CD4-positive, CD25-positive, alpha-beta regulatory T cell (primary cell): ENCODE measurements at regions not wholly inside any gene's neighbourhood (a gene's known extent, or its start where the extent isn't known, plus 50 kb on each side); places are given as distances from the start of the nearest gene placed in this dataset.

ENCODE experiments used
- ATAC-seq, 2 donors: fragments of 150-1000 bp; cut with Tn5 transposase; one replicate each; pipeline ENCODE4 v1.10.0; 2021; ENCODE audit warnings: low read depth in 2 of 2, moderate number of reproducible peaks in 2 of 2, moderate library complexity in 1 of 2
- DNase-seq, 3 donors: peaks; one replicate each; pipeline versions ENCODE4 v3.0.0 to v3.0.0-alpha.2; 2012 to 2022; ENCODE audit warnings: mixed read lengths in 1 of 3
- H3K27ac ChIP-seq: one replicate; pipeline ENCODE4 v1.7.0; 2013; ENCODE audit warnings: mild to moderate bottlenecking, low read length; ENCODE audit not compliant: insufficient read depth, poor library complexity, severe bottlenecking
- H3K27me3 ChIP-seq: one replicate; pipeline ENCODE4 v1.7.0; 2013; ENCODE audit warnings: low read length; ENCODE audit not compliant: control insufficient read depth, insufficient read depth
- H3K36me3 ChIP-seq: one replicate; pipeline ENCODE4 v1.7.0; 2013; ENCODE audit warnings: mild to moderate bottlenecking, low read length, moderate library complexity; ENCODE audit not compliant: control insufficient read depth, insufficient read depth
- H3K4me1 ChIP-seq: 2 replicates; pipeline ENCODE4 v1.7.0; 2013; ENCODE audit warnings: mild to moderate bottlenecking, low read length; ENCODE audit not compliant: insufficient read depth, control insufficient read depth, poor library complexity, severe bottlenecking
- H3K4me3 ChIP-seq: one replicate; pipeline ENCODE4 v1.7.0; 2013; ENCODE audit warnings: low read depth, mild to moderate bottlenecking, low read length, moderate library complexity
- H3K9me3 ChIP-seq, 2 experiments: 1 replicate in 1 of 2; 2 replicates in 1 of 2; pipeline ENCODE4 v1.7.0; 2013; ENCODE audit warnings: low read length in 2 of 2, mild to moderate bottlenecking in 1 of 2, moderate library complexity in 1 of 2; ENCODE audit not compliant: control insufficient read depth in 2 of 2
- H3K27ac Mint-ChIP-seq, 3 donors: one replicate each; pipeline ENCODE4 v1.8.0; 2020 to 2022; ENCODE audit warnings: mild to moderate bottlenecking in 3 of 3, mixed read lengths in 3 of 3, moderate library complexity in 2 of 3
- H3K27me3 Mint-ChIP-seq: one replicate; pipeline ENCODE4 v1.8.0; 2022; ENCODE audit warnings: mild to moderate bottlenecking, mixed read lengths
- H3K36me3 Mint-ChIP-seq: one replicate; pipeline ENCODE4 v1.8.0; 2020; ENCODE audit warnings: mixed read lengths
- H3K4me1 Mint-ChIP-seq, 4 donors: one replicate each; pipeline ENCODE4 v1.8.0; 2020 to 2022; ENCODE audit warnings: mixed read lengths in 4 of 4, mild to moderate bottlenecking in 1 of 4
- H3K4me3 Mint-ChIP-seq, 4 donors: one replicate each; pipeline ENCODE4 v1.8.0; 2020 to 2022; ENCODE audit warnings: mild to moderate bottlenecking in 4 of 4, mixed read lengths in 4 of 4, moderate library complexity in 3 of 4
- H3K9me3 Mint-ChIP-seq, 7 donors: one replicate each; pipeline ENCODE4 v1.8.0; 2020 to 2022; ENCODE audit warnings: mixed read lengths in 7 of 7, mild to moderate bottlenecking in 3 of 7, moderate library complexity in 2 of 7

- Histone ChIP-seq H3K4me1 (no peaks in the 10 kb centered on the region), H3K4me3 (no peak overlapping the region), H3K36me3 (no peaks in the 10 kb centered on the region), H3K9me3 (no peaks in the 10 kb centered on the region), H3K27ac (no peak overlapping the region), H3K27me3 (peaks cover 10% of the 10 kb centered on the region)
- no peaks in the 10 kb centered on the region for H3K9me3 Mint-ChIP-seq
- no peak overlapping the region for H3K27ac Mint-ChIP-seq
- H3K36me3 Mint-ChIP-seq, result no peaks in the 10 kb centered on the region
- H3K27me3 Mint-ChIP-seq, result peaks cover 10% of the 10 kb centered on the region
- H3K4me3 Mint-ChIP-seq, result no peak overlapping the region
- peaks cover 0 to 5% (median 2%) of the 10 kb centered on the region in 4 donors for H3K4me1 Mint-ChIP-seq
- DNase-seq (no peak), ATAC-seq (no peak)
Observed at GRCh38 chr12:66066137-66066928, 64.2 kb downstream of the LLPH start.

- DNase-seq, result no peak
- ATAC-seq, result no peak
- Histone ChIP-seq H3K27me3 (peaks cover 10% of the 10 kb centered on the region), H3K9me3 (no peaks in the 10 kb centered on the region), H3K36me3 (no peaks in the 10 kb centered on the region), H3K4me3 (no peak overlapping the region), H3K4me1 (no peaks in the 10 kb centered on the region), H3K27ac (no peak overlapping the region)
- Mint-ChIP-seq H3K4me3 (no peak overlapping the region), H3K36me3 (no peaks in the 10 kb centered on the region), H3K4me1 (peaks cover 0 to 5% (median 2%) of the 10 kb centered on the region in 4 donors), H3K27ac (no peak overlapping the region), H3K27me3 (peaks cover 13% of the 10 kb centered on the region), H3K9me3 (no peaks in the 10 kb centered on the region)
Observed at GRCh38 chr12:66065641-66066136, 64.9 kb downstream of the LLPH start.

- Histone ChIP-seq H3K27me3 (peaks cover 10% of the 10 kb centered on the region), H3K4me1 (no peaks in the 10 kb centered on the region), H3K27ac (no peak overlapping the region), H3K36me3 (no peaks in the 10 kb centered on the region), H3K9me3 (no peaks in the 10 kb centered on the region), H3K4me3 (no peak overlapping the region)
- Mint-ChIP-seq H3K4me1 (peaks cover 0 to 5% (median 2%) of the 10 kb centered on the region in 4 donors), H3K27ac (no peak overlapping the region), H3K27me3 (peaks cover 17% of the 10 kb centered on the region), H3K9me3 (no peaks in the 10 kb centered on the region), H3K4me3 (no peak overlapping the region), H3K36me3 (no peaks in the 10 kb centered on the region)
- no peak for DNase-seq
- no peak for ATAC-seq
Observed at GRCh38 chr12:66065150-66065549, 65.4 kb downstream of the LLPH start.

GRCh38 chr12:66063916-66064315 is 66.6 kb downstream of the LLPH start:
- H3K4me3 Mint-ChIP-seq, result no peak overlapping the region
- H3K4me3 ChIP-seq, result no peak overlapping the region
- H3K9me3 ChIP-seq, result no peaks in the 10 kb centered on the region
- peaks cover 0 to 5% (median 2%) of the 10 kb centered on the region in 4 donors for H3K4me1 Mint-ChIP-seq
- H3K27me3 ChIP-seq, result peaks cover 10% of the 10 kb centered on the region
- H3K27me3 Mint-ChIP-seq, result peaks cover 17% of the 10 kb centered on the region
- no peaks in the 10 kb centered on the region for H3K36me3 Mint-ChIP-seq
- H3K4me1 ChIP-seq, result no peaks in the 10 kb centered on the region
- H3K27ac Mint-ChIP-seq, result no peak overlapping the region
- no peaks in the 10 kb centered on the region for H3K9me3 Mint-ChIP-seq
- ATAC-seq (no peak), DNase-seq (no peak)
- no peak overlapping the region for H3K27ac ChIP-seq
- H3K36me3 ChIP-seq, result no peaks in the 10 kb centered on the region

GRCh38 chr12:66062290-66062625 is 68.3 kb downstream of the LLPH start:
- no peak for DNase-seq
- Histone ChIP-seq H3K36me3 (no peaks in the 10 kb centered on the region), H3K27me3 (peaks cover 13% of the 10 kb centered on the region), H3K27ac (no peak overlapping the region), H3K4me1 (no peaks in the 10 kb centered on the region), H3K9me3 (no peaks in the 10 kb centered on the region), H3K4me3 (no peak overlapping the region)
- H3K9me3 Mint-ChIP-seq, result no peaks in the 10 kb centered on the region
- H3K36me3 Mint-ChIP-seq, result no peaks in the 10 kb centered on the region
- H3K27ac Mint-ChIP-seq, result no peak overlapping the region
- peaks cover 18% of the 10 kb centered on the region for H3K27me3 Mint-ChIP-seq
- H3K4me3 Mint-ChIP-seq, result no peak overlapping the region
- ATAC-seq, result no peak
- peaks cover 0 to 5% (median 2%) of the 10 kb centered on the region in 4 donors for H3K4me1 Mint-ChIP-seq

GRCh38 chr12:66061557-66062289 is 68.8 kb downstream of the LLPH start:
- H3K27me3 ChIP-seq, result peaks cover 12% of the 10 kb centered on the region
- ATAC-seq (no peak), DNase-seq (no peak)
- H3K4me1 ChIP-seq, result no peaks in the 10 kb centered on the region
- no peak overlapping the region for H3K4me3 ChIP-seq
- Mint-ChIP-seq H3K4me1 (peaks cover 0 to 3% (median 1%) of the 10 kb centered on the region in 4 donors), H3K9me3 (no peaks in the 10 kb centered on the region), H3K4me3 (no peak overlapping the region), H3K27me3 (peaks cover 23% of the 10 kb centered on the region), H3K27ac (no peak overlapping the region), H3K36me3 (no peaks in the 10 kb centered on the region)
- no peak overlapping the region for H3K27ac ChIP-seq
- H3K9me3 ChIP-seq, result no peaks in the 10 kb centered on the region
- no peaks in the 10 kb centered on the region for H3K36me3 ChIP-seq

- Mint-ChIP-seq H3K4me3 (no peak overlapping the region), H3K27ac (no peak overlapping the region), H3K27me3 (peaks cover 24% of the 10 kb centered on the region), H3K9me3 (no peaks in the 10 kb centered on the region), H3K4me1 (peaks cover 0 to 2% (median 0%) of the 10 kb centered on the region in 4 donors), H3K36me3 (no peaks in the 10 kb centered on the region)
- Histone ChIP-seq H3K27ac (no peak overlapping the region), H3K36me3 (no peaks in the 10 kb centered on the region), H3K9me3 (no peaks in the 10 kb centered on the region), H3K4me3 (no peak overlapping the region), H3K27me3 (peaks cover 7% of the 10 kb centered on the region), H3K4me1 (no peaks in the 10 kb centered on the region)
- ATAC-seq (no peak), DNase-seq (no peak)
Observed at GRCh38 chr12:66061076-66061475, 69.5 kb downstream of the LLPH start.
